ENCODE measurements at regions not wholly inside any gene's neighbourhood (a gene's known extent, or its start where the extent isn't known, plus 50 kb on each side); places are given as distances from the start of the nearest gene placed in this dataset.

DNA sequence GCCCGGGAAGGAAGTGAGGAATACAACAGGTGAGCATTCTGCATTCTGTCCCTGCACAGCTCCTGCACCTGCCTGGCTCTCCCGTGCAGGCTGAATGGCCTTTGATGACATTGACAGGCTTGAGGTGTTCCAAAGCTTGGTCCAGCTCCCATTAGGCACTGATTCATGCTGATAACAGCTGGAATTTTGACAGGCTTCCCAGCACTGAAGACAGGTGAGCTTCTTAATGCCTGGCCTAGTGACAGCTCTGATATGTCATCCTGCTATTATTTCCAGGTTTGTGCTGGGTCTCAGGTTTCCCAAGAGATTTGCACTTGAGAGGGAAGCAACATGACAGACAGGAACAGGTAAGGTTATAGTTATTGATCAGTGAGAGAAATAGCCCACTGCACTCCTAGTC is 58.0 kb upstream of the MTNR1B start:
- TF ChIP-seq, protein P1, sequence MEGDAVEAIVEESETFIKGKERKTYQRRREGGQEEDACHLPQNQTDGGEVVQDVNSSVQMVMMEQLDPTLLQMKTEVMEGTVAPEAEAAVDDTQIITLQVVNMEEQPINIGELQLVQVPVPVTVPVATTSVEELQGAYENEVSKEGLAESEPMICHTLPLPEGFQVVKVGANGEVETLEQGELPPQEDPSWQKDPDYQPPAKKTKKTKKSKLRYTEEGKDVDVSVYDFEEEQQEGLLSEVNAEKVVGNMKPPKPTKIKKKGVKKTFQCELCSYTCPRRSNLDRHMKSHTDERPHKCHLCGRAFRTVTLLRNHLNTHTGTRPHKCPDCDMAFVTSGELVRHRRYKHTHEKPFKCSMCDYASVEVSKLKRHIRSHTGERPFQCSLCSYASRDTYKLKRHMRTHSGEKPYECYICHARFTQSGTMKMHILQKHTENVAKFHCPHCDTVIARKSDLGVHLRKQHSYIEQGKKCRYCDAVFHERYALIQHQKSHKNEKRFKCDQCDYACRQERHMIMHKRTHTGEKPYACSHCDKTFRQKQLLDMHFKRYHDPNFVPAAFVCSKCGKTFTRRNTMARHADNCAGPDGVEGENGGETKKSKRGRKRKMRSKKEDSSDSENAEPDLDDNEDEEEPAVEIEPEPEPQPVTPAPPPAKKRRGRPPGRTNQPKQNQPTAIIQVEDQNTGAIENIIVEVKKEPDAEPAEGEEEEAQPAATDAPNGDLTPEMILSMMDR (IDR thresholded peaks at IDR 0.05), result no peak
- TF ChIP-seq EZH2phosphoT487 (IDR thresholded peaks at IDR 0.05), result no peak
